ENCODE measurements at regions not wholly inside any gene's neighbourhood (a gene's known extent, or its start where the extent isn't known, plus 50 kb on each side); places are given as distances from the start of the nearest gene placed in this dataset.

DNA sequence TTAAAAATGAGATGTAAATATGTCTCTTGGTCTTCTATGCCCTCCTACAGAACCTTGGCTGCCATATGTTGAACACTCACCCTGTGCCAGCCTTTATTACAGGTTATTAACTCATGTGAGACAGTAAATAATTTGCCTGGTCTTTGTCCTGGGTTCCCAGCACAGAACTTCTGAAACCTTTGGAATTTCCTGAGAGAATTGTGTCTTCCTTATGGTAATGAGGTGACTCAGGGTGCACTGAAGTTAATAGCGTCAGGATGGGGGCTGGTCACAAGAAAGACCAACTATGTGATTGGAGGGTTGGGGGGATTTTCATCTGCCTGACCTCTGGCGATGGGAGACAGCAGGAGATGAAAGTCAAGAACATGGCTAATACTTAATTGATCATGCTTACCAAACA, 289.8 kb upstream of the STS start:
- no TSS peak for BruUV-seq (replicated peaks)
- H3K4me3 ChIP-seq = no peak overlapping the region
- no peaks in the 10 kb centered on the region for H3K36me3 ChIP-seq (ENCODE audit: low read depth)

DNA sequence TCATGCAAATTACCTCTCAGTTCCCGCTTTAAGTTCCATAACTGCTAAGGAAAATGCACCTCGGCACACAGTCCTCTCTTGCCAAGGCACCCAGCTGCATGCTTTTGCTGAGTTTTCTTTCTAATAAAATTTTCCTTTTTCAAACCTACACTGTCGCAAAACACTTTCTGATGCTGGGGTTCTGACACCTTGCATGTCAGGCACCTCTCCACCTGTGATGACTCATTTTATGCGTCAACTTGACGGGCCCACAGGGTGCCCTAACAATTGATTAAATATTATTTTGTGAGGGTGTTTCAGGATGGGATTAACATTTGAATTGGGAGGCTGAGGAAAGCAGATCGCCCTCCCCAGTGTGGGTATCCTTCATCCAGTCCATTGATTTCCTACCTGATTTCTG, 291.0 kb upstream of the STS start:
- TF ChIP-seq, protein P1, sequence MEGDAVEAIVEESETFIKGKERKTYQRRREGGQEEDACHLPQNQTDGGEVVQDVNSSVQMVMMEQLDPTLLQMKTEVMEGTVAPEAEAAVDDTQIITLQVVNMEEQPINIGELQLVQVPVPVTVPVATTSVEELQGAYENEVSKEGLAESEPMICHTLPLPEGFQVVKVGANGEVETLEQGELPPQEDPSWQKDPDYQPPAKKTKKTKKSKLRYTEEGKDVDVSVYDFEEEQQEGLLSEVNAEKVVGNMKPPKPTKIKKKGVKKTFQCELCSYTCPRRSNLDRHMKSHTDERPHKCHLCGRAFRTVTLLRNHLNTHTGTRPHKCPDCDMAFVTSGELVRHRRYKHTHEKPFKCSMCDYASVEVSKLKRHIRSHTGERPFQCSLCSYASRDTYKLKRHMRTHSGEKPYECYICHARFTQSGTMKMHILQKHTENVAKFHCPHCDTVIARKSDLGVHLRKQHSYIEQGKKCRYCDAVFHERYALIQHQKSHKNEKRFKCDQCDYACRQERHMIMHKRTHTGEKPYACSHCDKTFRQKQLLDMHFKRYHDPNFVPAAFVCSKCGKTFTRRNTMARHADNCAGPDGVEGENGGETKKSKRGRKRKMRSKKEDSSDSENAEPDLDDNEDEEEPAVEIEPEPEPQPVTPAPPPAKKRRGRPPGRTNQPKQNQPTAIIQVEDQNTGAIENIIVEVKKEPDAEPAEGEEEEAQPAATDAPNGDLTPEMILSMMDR (conservative IDR thresholded peaks at IDR 0.05) = no peak
- no peak for TF ChIP-seq EZH2 (IDR thresholded peaks at IDR 0.05; ENCODE audit: low read depth)
- BruUV-seq (replicated peaks) = no TSS peak
- POLR2A ChIA-PET (ENCODE audit: unreplicated experiment) = no interaction called here
- Histone ChIP-seq H2AFZ (no peak overlapping the region), H3F3A (ENCODE audit: insufficient read depth, low read depth) (no peaks in the 10 kb centered on the region), H3K4me3 (no peak overlapping the region), H3K4me2 (no peak overlapping the region), H3K9me2 (ENCODE audit: insufficient read depth) (no peaks in the 10 kb centered on the region), H3K4me1 (replicated peaks; ENCODE audit: insufficient read depth) (no peaks in the 10 kb centered on the region), H3K79me2 (ENCODE audit: low read depth) (no peaks in the 10 kb centered on the region), H3K27ac (no peak overlapping the region), H4K20me1 (ENCODE audit: insufficient read depth) (no peaks in the 10 kb centered on the region), H3K9me3 (ENCODE audit: insufficient read depth, low read depth) (no peaks in the 10 kb centered on the region), H3K36me3 (ENCODE audit: low read depth) (no peaks in the 10 kb centered on the region), H3K27me3 (ENCODE audit: insufficient read depth, low read depth) (no peaks in the 10 kb centered on the region)
- CTCF ChIA-PET = no interaction called here
- intact Hi-C loops (cut with micrococcal nuclease; ENCODE audit: unreplicated experiment) = no loop called here
- no peak for DNase-seq

More for the DNA sequence above, 289.8 kb upstream of the STS start:
- ChIA-PET CTCF (no interaction called here), POLR2A (ENCODE audit: unreplicated experiment) (no interaction called here)
- H3K9me3 ChIP-seq (ENCODE audit: insufficient read depth, low read depth) = no peaks in the 10 kb centered on the region
- H3K79me2 ChIP-seq (ENCODE audit: low read depth) = no peaks in the 10 kb centered on the region
- H3K27ac ChIP-seq = no peak overlapping the region
- no peaks in the 10 kb centered on the region for H3K9me2 ChIP-seq (ENCODE audit: insufficient read depth)
- no peak for DNase-seq
- no peaks in the 10 kb centered on the region for H3K27me3 ChIP-seq (ENCODE audit: insufficient read depth, low read depth)
- TF ChIP-seq, protein P1 (conservative IDR thresholded peaks at IDR 0.05) = no peak
- no peak for TF ChIP-seq EZH2 (IDR thresholded peaks at IDR 0.05; ENCODE audit: low read depth)
- no peaks in the 10 kb centered on the region for H3F3A ChIP-seq (ENCODE audit: insufficient read depth, low read depth)
- intact Hi-C loops (cut with micrococcal nuclease; ENCODE audit: unreplicated experiment) = no loop called here
- H3K4me1 ChIP-seq (replicated peaks; ENCODE audit: insufficient read depth) = no peaks in the 10 kb centered on the region
- no peak overlapping the region for H3K4me2 ChIP-seq
- H4K20me1 ChIP-seq (ENCODE audit: insufficient read depth) = no peaks in the 10 kb centered on the region
- H2AFZ ChIP-seq = no peak overlapping the region

DNA sequence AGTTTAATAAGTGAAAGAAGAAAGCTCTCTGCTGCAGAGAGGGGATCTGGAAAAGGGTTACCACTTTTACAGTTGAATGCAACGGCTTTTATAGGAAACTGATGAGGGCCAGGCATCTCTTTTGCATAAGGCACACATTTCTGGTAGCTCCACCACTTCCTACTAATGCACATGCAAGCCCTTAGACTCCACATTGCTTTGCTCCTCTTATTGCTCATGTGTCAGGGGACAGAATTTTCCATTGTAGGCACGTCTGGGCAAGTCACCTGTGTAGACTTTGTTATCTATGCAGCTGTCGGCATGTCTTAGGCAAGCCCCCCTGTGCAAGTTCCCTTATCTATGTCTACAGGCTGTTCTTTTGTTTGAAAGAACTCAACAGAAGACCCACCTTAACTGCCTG, 294.6 kb upstream of the STS start:
- Histone ChIP-seq H3K79me2 (ENCODE audit: low read depth) (no peaks in the 10 kb centered on the region), H3K9me2 (ENCODE audit: insufficient read depth) (no peaks in the 10 kb centered on the region), H3K4me1 (replicated peaks; ENCODE audit: insufficient read depth) (no peaks in the 10 kb centered on the region), H3F3A (ENCODE audit: insufficient read depth, low read depth) (no peaks in the 10 kb centered on the region), H2AFZ (no peak overlapping the region), H3K4me2 (no peak overlapping the region), H3K36me3 (ENCODE audit: low read depth) (no peaks in the 10 kb centered on the region), H3K4me3 (no peak overlapping the region), H4K20me1 (ENCODE audit: insufficient read depth) (no peaks in the 10 kb centered on the region), H3K9me3 (ENCODE audit: insufficient read depth, low read depth) (no peaks in the 10 kb centered on the region), H3K27me3 (ENCODE audit: insufficient read depth, low read depth) (no peaks in the 10 kb centered on the region), H3K27ac (no peak overlapping the region)
- TF ChIP-seq, protein P1 (conservative IDR thresholded peaks at IDR 0.05) = no peak
- no peak for TF ChIP-seq EZH2 (IDR thresholded peaks at IDR 0.05; ENCODE audit: low read depth)
- DNase-seq = no peak
- ChIA-PET POLR2A (ENCODE audit: unreplicated experiment) (no interaction called here), CTCF (no interaction called here)
- intact Hi-C loops (cut with micrococcal nuclease; ENCODE audit: unreplicated experiment) = no loop called here
- BruUV-seq (replicated peaks) = no TSS peak
